Right forelimb (tissue), 1 donor: ENCODE measurements at regions not wholly inside any gene's neighbourhood (a gene's known extent, or its start where the extent isn't known, plus 50 kb on each side); places are given as distances from the start of the nearest gene placed in this dataset.

Source experiments
- DNase-seq: peaks from one replicate; pipeline ENCODE4 v3.0.0-alpha.2; 2018

DNA sequence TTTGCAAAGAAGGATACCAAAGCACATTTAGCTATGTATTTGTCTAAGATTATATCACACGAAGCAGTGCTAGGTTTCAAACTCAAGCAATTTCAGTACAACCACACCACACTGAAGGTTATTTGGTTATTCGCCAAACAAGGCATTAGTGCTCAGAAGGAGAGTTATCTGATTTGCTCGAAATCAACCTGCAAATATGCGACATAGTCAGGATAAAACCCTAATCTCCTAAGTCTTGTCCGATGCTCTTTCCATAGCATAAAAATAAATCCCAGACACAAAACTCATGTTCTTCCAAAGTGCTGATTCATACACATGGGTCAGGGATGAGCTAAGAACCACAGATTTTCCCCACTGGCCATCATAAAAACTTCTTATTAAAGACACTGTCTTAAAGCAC lies 1288.0 kb upstream of the SORCS1 start:
- no peak for DNase-seq

DNA sequence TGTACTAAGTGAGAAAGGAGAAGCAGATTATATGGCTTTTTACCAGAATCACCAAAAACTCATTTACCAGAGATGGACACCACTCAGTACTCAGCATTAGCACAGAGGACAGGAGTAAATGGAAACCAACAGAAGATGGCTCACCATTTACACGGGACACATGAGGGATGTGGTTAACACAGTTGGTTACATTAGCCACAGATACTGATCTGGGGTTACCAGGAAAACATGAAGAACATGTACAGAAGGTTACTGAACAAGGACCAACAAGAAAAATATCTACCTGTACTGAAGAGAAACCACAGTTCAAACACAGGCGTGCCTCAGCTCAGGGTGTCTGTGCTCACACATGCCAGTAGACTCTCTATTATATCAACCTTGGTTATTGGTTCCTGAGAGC lies 1285.8 kb upstream of the SORCS1 start:
- no peak for DNase-seq

DNA sequence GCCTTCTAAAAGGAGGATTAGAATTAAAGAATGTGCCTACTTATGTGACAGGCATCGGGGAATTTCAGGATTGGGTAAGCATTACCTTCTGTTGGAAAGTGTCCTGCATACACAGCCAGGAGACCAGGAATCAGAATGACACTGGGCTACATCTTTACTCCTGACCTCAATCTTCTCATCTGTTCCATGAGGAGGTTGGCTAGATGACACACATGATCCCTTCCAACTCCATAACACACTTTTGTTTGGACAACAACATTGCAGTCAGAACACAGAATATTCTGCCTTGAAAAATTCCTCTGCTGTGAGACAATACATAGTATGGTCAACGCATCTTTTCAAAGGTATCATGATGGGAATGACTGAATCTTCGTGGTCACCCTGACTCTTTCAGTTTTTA lies 1281.2 kb upstream of the SORCS1 start:
- no peak for DNase-seq

DNA sequence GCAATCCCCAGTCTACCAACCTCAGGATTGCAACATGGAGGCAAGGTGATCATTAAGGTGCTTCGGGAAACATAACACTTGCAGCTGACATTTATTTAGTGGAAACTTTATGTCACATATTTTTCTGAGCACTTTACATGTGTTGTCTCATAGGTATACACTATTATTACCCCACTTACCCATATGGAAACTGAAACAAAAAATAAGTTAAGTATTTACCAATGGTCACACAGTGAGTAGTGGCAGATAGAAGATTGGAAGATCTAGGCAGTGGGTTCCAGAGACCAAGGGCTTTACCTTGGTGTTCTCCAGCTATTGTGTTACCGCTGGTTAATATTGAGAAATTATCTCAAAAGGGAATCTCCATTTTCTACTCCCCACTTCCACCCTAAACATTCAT lies 1279.1 kb upstream of the SORCS1 start:
- DNase-seq, result no peak

DNA sequence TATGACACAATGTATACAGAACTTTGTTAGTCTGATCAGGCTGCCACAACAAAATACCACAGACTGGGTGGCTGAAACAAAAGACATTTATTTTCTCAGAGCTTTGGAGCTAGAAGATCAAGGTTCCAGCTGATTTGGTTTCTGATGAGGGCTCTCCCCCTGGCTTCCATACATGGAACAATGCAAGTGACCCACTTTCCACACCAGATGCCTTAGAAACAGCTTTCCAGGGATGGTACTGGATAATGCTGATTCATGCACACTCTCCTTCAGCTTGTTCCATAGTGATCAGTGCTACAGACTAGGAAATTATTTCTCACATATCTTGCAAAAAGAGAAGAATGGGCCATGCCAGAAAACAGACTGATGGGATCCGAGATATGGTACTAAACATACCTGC lies 1274.9 kb upstream of the SORCS1 start:
- no peak for DNase-seq

DNA sequence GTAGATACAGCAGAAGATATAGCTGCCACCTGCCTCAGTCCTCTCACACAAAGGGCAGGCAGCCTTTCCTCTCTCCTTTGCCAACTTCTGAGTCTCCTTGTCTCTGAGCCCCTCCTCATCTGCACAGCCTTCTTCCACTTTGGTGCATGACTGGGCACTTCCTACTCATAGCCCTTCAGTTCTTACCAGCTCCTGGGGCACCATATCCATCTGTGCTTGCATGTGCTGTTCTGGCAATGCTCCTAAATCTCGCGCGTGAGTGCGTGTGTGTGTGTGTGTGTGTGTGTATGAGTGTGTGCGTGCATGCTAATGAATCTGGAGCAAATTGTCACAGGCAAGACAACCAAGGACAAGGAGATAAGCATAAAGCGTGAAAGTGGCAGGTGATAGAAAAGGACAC lies 1271.6 kb upstream of the SORCS1 start:
- no peak for DNase-seq

DNA sequence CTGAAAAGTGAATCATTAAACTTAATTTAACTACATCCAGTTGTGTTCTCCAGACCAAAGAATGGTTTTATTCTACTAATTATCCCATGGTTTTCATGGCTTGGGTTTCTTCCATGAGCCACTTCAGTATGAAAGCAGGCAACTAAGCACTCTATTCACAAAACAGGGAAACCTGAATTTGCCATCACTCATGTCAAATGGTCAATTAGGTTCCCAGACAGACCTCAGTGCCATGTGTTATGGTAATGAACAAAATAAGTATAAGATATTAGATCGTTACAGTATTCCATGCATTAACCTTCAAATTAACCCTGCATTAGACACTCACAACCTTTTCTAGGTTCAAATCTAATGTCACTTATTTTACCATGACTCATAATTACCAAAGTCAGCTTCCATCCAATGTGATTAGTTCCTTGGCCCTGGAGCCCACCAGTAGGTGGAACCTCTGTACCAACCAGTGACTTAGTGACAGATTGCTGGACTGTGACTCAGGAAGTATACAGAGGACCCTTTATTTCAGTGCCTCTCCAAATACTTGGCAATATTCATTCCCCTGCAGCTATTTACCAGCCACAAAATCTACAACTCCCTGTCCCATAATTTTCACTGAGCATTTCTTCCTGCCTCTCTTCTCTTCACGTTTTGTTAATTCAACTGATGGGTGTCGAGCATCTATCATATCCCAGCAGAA lies 1270.2 kb upstream of the SORCS1 start:
- no peak for DNase-seq

DNA sequence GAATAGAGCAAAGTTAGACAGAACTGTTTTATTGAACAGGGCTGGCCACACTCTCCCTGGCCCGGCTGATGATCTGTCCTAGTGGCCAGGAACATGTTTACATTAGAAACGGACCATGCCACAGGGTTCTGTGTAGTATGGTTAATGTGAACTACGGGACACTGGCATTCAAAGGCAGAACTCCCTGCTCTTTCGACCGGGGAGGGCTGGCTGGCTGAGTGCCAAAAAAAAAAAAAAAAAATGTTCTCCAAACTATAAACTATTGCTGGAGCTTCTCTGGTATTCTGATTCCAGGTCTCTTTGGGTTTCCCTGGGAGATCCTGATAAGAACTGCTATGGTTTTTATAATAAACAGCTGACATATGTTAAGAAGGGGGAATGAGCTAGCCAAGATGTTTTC lies 1262.6 kb upstream of the SORCS1 start:
- DNase-seq, result no peak

DNA sequence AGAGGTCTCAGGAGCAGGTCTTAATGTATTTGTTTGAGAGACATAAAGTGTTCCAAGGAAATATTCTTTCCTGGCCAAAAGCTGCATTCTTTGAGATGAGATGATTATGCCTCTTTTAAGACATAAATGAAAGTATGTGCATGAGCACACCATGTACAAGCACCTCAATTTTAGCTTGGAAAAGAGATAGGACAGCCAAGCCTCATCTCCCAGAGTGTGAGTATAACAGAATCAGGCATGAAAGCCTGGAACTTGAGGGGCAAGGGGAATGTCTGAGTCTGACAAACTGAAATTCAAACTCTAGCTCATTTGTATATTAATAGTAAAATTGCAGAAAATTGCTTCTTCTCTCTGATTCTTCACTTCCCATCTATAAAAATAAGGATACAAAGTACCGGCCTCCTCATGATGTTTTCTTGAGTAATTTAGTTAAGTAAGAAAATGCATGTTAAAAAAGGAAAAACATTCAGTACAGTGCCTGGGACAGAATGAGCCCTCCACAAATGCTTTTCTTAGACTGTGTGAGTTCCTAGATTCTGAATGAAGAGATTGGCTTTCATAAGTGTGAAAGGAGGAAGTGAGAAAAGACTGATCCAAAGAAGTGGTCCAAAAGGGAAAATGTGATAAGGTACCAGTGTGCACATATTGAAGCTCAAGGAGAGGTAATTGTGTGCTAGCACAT lies 1260.9 kb upstream of the SORCS1 start:
- no peak for DNase-seq

DNA sequence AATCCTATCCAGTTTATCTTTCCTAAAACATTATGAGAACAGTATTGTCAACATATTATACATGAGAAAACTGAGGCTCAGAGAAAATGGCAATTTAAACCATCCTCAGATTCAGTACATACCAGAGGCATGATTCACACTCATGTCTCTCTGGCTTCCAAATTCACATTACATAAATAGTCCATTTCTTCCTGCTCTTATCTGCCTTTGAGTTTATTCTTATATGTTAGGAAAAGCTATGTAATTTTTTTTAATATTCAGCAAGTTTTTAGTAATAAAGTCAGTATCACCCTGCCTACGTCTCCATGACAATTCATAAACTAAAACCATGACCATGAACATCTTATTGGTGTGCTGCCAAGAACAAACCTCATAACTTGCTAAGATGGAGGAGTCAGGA lies 1260.2 kb upstream of the SORCS1 start:
- DNase-seq, result no peak

DNA sequence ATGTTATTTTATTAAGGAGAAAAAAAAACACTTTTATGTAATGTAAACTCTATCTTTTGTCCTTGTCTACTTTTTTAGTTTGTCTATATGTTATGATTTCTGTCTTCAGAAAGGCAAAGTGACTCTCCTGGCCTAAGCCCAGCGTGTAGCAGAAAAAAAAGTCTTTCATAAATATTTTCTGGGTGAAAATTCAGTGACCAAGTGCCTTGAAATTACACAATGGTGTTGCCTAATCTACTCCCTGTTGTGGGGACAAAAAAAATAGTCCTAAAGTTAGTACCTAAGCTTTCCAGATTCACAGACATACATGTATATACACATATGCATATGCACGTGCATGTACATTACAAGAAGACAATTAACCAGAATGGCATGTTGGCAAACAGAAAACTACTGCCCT lies 1257.8 kb upstream of the SORCS1 start:
- DNase-seq, result no peak

DNA sequence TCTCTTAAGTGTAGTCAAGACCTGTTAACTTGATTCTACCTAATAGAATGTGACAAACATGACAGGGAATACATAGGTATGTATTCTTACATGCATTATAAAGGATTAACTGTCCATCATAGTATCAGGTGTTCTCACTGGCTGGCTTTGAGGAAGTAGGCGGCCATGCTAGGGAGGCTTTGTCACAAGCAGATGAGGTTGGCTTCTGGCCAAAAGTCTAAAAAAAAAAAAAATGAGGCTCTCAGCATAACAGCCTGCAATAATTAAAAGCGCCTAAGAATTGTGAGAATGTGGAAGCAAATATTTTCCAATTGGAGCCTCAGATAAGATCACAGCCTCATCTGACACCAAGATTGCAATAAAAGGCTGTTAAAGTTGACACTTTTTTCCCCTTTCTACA lies 1256.8 kb upstream of the SORCS1 start:
- DNase-seq, result no peak

DNA sequence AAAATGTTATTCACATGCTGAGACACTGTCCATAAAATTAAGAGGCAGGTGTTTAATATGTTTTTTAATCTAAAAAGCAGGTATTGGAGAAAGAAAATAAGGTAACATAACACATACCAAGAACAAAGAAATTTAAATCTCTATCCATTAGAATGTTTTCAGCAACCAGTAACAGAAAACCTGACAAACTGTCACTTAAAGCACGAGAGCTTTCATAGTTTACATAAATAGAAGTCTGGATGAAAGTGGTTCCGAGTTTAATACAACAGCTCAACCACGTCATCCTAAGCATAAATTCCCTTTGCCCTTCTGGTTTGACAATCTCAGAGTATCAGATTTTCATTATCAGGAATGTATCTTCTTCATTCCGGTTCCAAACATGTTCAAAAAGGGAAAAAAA lies 1249.4 kb upstream of the SORCS1 start:
- DNase-seq, result no peak

DNA sequence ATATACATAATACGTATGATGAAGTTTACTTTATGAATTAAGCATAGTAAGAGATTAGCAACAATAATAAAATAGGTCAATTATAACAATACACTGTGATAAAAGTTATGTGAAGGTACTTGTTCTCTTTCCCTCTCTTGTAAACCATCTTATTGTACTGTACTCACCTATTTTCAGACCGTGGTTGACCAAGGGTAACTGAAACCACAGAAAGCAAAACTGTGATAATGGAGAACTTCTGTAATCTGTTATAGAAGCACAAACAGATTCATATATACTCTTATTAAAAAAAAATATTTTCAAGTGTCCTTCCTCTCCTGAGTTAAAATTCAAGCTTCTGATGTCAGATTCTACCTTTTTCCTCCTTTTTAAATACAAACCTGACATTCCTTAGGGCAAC lies 1247.8 kb upstream of the SORCS1 start:
- DNase-seq, result no peak

DNA sequence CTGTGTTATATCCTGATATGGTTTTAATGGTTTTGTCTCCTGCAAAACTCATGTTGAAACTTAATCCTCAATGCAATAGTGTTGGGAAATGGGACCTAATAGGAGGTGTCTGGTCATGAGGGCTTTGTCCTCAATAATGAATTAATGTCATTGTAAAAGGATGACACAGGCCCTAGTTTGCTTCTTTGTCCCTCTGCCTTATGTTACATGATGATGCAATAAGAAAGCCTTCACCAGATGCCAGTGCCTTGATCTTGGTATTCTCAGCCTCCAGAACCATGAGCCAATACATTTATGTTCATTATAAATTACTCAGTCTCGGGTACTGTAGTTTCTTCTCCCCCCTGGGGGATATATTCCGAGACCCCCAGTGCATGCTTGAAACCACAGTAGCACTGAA lies 1247.4 kb upstream of the SORCS1 start:
- no peak for DNase-seq

DNA sequence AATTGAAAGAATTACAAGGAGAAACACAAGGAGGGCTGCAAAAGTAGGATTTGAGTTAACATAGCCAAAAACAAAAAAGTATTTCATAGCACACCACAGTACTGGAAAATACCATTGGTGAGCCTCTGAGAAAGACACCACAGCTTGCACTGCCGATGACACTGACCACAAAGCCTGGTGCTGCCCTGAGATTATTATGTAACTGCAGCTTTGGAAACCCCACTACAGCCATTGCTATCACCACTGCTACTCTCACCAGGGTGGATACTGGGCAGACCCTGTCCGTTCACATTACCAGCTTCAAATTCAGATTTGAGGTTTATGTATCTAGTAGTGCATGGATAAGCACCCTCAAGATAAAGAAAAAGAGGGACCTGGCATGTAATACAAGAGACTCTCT lies 1246.7 kb upstream of the SORCS1 start:
- no peak for DNase-seq

DNA sequence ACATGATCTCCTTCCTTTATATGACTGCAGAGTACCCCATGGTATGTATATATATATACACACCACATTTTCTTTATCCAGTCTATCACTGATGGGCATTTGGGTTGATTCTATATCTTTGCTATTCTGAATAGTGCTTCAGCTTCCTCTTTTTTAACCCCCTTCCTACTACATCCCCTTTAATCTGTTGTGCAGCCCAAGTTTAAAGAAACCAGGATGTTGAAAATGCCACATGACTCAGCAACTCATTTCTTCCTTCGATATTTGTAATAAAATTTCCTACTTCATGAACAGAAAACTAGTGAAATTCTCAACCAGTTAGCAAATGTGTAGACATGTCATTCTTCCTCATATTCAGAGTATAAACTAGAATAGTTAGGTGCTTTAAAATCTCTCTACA lies 1245.7 kb upstream of the SORCS1 start:
- no peak for DNase-seq

DNA sequence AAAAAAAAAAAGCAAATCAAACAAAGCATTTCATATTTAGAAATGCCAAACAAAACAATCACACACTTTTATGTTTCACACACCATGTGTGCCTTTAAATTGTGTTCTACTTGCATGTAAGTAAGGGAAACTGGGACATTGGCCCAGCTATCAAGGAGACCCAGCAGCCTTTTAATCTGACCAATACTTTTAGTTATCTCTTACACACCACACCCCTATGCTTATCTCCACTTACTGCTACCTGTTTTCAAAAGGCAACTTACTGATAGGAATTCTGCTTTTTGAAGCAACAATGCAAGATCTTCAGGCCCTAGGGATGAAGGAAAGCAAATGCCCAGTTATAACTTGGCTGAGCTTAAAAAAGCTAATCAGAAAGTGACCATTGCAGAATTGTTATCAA lies 1244.8 kb upstream of the SORCS1 start:
- no peak for DNase-seq

DNA sequence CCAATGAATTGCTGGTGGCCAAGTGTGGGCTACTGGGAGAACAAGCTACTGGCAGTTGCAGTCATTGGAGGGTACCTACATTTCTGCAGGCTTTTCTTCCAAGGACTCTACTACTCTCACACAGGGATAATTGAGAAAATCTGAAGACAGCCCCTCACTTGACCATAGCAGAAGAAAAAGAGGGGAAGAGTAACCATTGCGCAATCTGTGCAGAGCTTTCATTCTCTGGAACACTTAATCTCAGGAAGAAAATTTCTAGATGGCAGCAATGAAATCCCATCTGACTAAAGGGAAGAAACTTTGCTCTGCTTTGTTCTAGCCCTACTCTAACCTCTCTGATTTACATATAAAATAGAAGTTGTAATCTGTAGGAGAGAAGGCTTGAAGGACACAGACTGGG lies 1239.6 kb upstream of the SORCS1 start:
- no peak for DNase-seq

DNA sequence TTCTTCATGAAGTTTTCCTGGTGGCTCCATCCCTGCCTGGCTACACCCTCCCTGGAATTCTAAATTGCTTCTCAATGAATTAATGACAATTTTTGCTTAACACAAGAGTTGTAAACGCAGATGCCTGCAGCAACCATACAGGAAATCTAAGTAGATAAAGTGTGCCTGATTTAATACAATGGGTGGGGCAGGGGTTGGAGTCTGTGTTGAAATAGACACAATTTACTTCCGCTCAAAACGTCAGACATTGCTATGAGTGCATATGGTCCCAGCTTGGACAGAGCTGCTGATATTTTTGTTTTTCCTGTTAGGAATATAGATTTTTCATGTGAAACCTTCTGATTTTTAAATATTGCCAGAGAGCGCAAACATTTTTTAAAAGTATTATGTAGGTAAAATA lies 1235.0 kb upstream of the SORCS1 start:
- DNase-seq, result no peak

DNA sequence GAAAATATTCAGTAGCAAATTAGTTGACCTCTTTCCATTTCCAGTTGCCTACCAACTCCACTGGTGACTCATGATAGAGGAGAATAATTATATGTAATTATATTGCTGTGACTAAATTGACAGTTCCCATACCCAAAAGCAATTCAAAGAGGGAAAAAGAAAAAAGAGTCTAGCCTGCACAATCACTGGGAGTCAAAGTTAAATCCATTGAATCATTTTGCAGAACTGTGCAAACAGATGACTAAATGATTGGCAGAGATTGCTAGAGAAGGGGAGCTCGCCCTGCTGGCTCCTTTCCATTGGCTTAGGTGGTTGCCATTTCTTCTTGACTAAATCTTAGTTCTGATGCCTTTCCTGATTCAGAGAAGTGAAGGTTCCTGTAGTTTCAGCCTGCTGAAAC lies 1228.6 kb upstream of the SORCS1 start:
- no peak for DNase-seq

DNA sequence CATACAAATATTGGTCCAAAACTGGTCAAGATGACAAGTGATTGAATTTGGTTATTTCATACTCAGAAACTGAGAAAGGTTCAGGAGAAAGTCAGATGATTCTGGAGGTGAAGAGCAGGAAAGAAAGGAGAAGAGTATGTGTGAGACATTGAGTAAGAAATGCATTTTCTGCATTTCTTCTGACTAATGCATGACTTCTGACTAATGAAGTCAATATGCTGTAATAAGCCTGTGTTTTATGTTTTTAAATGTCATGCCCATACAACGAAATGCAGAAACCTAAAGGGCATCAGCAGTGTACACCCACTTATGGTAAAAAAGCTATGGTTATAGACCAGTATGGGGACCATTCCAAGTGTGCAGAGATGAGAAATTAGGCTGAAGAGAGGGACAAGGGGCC lies 1227.8 kb upstream of the SORCS1 start:
- no peak for DNase-seq

DNA sequence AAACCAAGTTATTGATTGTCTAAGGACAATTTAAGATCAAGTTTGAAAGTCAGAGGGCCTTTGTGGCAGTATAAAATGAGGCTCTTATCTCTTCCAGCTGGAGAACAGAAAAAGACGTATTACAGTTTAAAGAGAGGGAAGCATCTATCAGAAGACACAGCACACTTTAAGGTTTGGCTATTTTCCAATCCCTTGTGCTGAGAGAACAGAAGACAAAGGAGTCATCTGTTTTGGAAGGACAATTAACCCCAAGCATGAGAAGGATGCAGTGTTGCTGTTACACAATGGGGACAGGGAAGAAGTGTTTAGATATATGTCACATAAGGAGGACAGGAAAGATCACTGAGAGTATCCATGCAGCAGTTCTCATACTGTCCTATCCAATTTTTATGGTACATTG lies 1224.2 kb upstream of the SORCS1 start:
- DNase-seq, result no peak

DNA sequence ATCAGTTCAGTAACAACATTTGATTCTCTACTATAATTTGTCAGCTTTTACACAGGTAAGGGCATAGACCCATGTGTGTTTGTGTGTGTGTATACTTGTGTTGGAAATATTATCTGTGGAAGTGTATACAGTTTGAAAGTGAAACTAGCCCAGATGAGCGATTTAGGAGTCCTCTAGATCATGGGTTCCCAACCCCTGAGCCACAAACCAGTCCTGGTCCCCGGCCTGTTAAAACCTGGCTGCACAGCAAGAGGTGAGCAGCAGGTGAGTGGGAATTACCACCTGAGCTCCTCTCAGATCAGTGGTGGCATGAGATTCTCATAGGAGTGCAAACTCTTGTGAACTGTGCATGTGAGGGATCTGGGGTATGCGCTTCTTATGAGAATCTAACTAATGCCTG lies 1221.5 kb upstream of the SORCS1 start:
- DNase-seq, result no peak

DNA sequence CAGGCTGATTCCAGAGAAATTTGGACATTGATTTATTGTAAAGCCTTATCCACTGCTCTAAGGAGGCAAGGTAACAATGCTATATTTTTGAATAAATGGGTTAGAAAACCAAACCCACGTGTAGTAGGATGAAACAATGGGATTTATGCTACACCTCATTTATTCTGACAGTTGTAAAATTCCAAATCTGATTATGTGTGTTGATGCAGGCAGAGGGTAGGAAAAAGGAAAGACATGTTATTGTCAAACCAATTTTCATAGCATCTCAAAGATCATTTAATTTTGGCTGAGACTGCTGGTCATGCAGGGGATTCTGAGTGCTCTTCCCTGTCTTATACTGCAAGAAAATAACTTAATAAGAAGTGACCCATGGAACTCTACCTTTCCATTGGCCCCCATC lies 1219.9 kb upstream of the SORCS1 start:
- no peak for DNase-seq
